HL-60 (cell line): ENCODE measurements at regions not wholly inside any gene's neighbourhood (a gene's known extent, or its start where the extent isn't known, plus 50 kb on each side); places are given as distances from the start of the nearest gene placed in this dataset.

ENCODE experiments used
- DNase-seq, 2 experiments: peaks; one replicate each; pipeline ENCODE4 v3.0.0-alpha.2; 2010 to 2020; ENCODE audit warnings: low read depth in 1 of 2, low spot score in 1 of 2
- H3K27ac ChIP-seq: fragments of 250-450 bp; sonication (Bioruptor Pico); replicated peaks from 2 replicates; pipeline ENCODE4 v1.5.1; 2020; ENCODE audit warnings: mild to moderate bottlenecking, moderate library complexity
- H3K27me3 ChIP-seq: fragments of 250-450 bp; sonication (Bioruptor Pico); 2 replicates; pipeline ENCODE4 v1.5.1; 2021; ENCODE audit warnings: mild to moderate bottlenecking, moderate library complexity; ENCODE audit not compliant: insufficient read depth, poor library complexity, severe bottlenecking
- H3K4me3 ChIP-seq: replicated peaks from 2 replicates; pipeline ENCODE4 v1.5.1; 2011; ENCODE audit warnings: mild to moderate bottlenecking, control low read depth, low read length; ENCODE audit not compliant: insufficient read depth
- CTCF ChIP-seq: IDR thresholded peaks from one replicate; pipeline ENCODE4 v1.5.1; 2011; ENCODE audit warnings: low read length, control low read depth, inconsistent platforms; ENCODE audit not compliant: insufficient read depth
- GABPA ChIP-seq: IDR thresholded peaks from 2 replicates; pipeline ENCODE4 v1.6.1; 2012; ENCODE audit warnings: low read depth
- POLR2AphosphoS5 ChIP-seq: IDR thresholded peaks from 2 replicates; pipeline ENCODE4 v1.6.1; 2012; ENCODE audit warnings: low read depth
- REST ChIP-seq: IDR thresholded peaks from 2 replicates; pipeline ENCODE4 v1.6.1; 2012; ENCODE audit warnings: low read depth; ENCODE audit not compliant: insufficient replicate concordance
- SPI1 ChIP-seq: IDR thresholded peaks from 2 replicates; pipeline ENCODE4 v1.6.1; 2012; ENCODE audit warnings: low read depth, mild to moderate bottlenecking, borderline replicate concordance

GRCh38 chr10:44807451-44807850, 103.7 kb upstream of the TMEM72 start:
- no peak overlapping the region for H3K4me3 ChIP-seq
- H3K27ac ChIP-seq: no peak overlapping the region
- no peaks in the 10 kb centered on the region for H3K27me3 ChIP-seq
- no peak for TF ChIP-seq REST
- TF ChIP-seq GABPA: no peak
- TF ChIP-seq SPI1: no peak
- TF ChIP-seq CTCF: no peak
- no peak for TF ChIP-seq POLR2AphosphoS5
- DNase-seq: no peak

GRCh38 chr10:44809647-44810046, 101.5 kb upstream of the TMEM72 start:
- Histone ChIP-seq H3K27ac (no peak overlapping the region), H3K27me3 (peaks cover 2% of the 10 kb centered on the region), H3K4me3 (no peak overlapping the region)
- no peak for DNase-seq
- TF ChIP-seq SPI1: no peak
- no peak for TF ChIP-seq CTCF
- no peak for TF ChIP-seq REST
- no peak for TF ChIP-seq GABPA
- TF ChIP-seq POLR2AphosphoS5: no peak

GRCh38 chr10:44811072-44811471, 100.1 kb upstream of the TMEM72 start:
- Histone ChIP-seq H3K4me3 (no peak overlapping the region), H3K27ac (no peak overlapping the region), H3K27me3 (peaks cover 2% of the 10 kb centered on the region)
- no peak for DNase-seq
- TF ChIP-seq CTCF (no peak), REST (no peak), SPI1 (no peak), GABPA (no peak), POLR2AphosphoS5 (no peak)
